ENCODE measurements at regions not wholly inside any gene's neighbourhood (a gene's known extent, or its start where the extent isn't known, plus 50 kb on each side); places are given as distances from the start of the nearest gene placed in this dataset.

DNA sequence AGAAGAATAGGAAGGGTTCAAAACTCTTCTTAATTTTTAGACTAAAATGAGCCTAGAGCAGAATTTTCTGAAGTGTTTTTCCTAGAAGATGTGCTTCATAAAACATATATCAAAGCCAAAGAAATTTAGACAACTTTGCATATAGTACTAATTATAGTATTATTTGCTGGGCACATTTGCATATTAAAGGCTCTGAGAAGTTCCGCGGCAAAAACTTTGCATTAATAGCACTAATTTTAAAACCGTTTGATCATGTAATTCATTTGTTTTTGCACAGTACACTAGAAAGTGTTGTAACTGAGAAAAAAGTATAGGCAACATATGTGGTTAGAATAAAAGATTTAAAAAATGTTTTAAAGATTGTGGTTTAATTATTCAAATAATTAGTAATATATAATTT lies 412.0 kb upstream of the NR2F2 start:
- TF ChIP-seq POLR2AphosphoS5 (IDR thresholded peaks at IDR 0.05; ENCODE audit: low read depth, low read length) (no peak), TAF1 (IDR thresholded peaks at IDR 0.05; ENCODE audit: borderline replicate concordance, insufficient read depth, low read length) (no peak), REST (IDR thresholded peaks at IDR 0.05; ENCODE audit: insufficient read depth in 1 of 2, low read depth in 2 of 2, low read length in 2 of 2) (no peak), SIN3A (IDR thresholded peaks at IDR 0.05; ENCODE audit: borderline replicate concordance, insufficient read depth, low read length) (no peak)

Measured in PFSK-1 (cell line).